Keratinocyte (primary cell): ENCODE measurements at regions not wholly inside any gene's neighbourhood (a gene's known extent, or its start where the extent isn't known, plus 50 kb on each side); places are given as distances from the start of the nearest gene placed in this dataset.

Experiments
- DNase-seq: peaks from one replicate; pipeline ENCODE4 v3.0.0-alpha.2; 2011; ENCODE audit warnings: low read depth, missing footprints, low spot score
- FAIRE-seq: peaks from 2 replicates; lab custom pipeline; 2011; peaks lifted over from hg19 to GRCh38; lab: Jason Lieb, UNC
- H2AFZ ChIP-seq: 2 replicates; pipeline ENCODE4 v1.6.0; 2012; ENCODE audit warnings: low read length, control low read depth, inconsistent platforms; ENCODE audit not compliant: control insufficient read depth
- H3K27ac ChIP-seq: 2 replicates; pipeline ENCODE4 v1.5.1; 2011; ENCODE audit warnings: low read length; ENCODE audit not compliant: control insufficient read depth, insufficient read depth
- H3K27me3 ChIP-seq: 3 replicates; pipeline ENCODE4 v1.6.0; 2011; ENCODE audit warnings: low read length; ENCODE audit not compliant: control insufficient read depth, insufficient read depth; ENCODE audit errors: extremely low read depth
- H3K36me3 ChIP-seq, 2 experiments: 2 replicates in 1 of 2; 3 replicates in 1 of 2; pipeline ENCODE4 v1.5.1; 2011; ENCODE audit warnings: low read length in 2 of 2, mild to moderate bottlenecking in 1 of 2; ENCODE audit not compliant: control insufficient read depth in 2 of 2, insufficient read depth in 2 of 2; ENCODE audit errors: extremely low read depth in 1 of 2
- H3K4me1 ChIP-seq: 3 replicates; pipeline ENCODE4 v1.5.1; 2011; ENCODE audit warnings: low read length; ENCODE audit not compliant: control insufficient read depth, insufficient read depth; ENCODE audit errors: extremely low read depth
- H3K4me2 ChIP-seq: 3 replicates; pipeline ENCODE4 v1.6.0; 2011; ENCODE audit warnings: low read depth, low read length; ENCODE audit not compliant: control insufficient read depth, insufficient read depth; ENCODE audit errors: extremely low read depth
- H3K4me3 ChIP-seq, 3 experiments: fragments of 200-600 bp in 1 of 3; sonication (generic) in 1 of 3; 2 replicates in 2 of 3; 3 replicates in 1 of 3; pipeline ENCODE4 v1.5.1; 2011 to 2016; ENCODE audit warnings: low read length in 3 of 3, mild to moderate bottlenecking in 3 of 3, control low read depth in 2 of 3, inconsistent platforms in 1 of 3, low read depth in 1 of 3, mixed read lengths in 1 of 3, mixed run types in 1 of 3, moderate library complexity in 1 of 3; ENCODE audit not compliant: control insufficient read depth in 2 of 3, insufficient read depth in 2 of 3; ENCODE audit errors: extremely low read depth in 1 of 3
- H3K79me2 ChIP-seq: 2 replicates; pipeline ENCODE4 v1.6.0; 2012; ENCODE audit warnings: low read length; ENCODE audit not compliant: control insufficient read depth, insufficient read depth
- H3K9ac ChIP-seq: 3 replicates; pipeline ENCODE4 v1.6.0; 2011; ENCODE audit warnings: low read length; ENCODE audit not compliant: control insufficient read depth, insufficient read depth; ENCODE audit errors: extremely low read depth
- H3K9me1 ChIP-seq: 3 replicates; pipeline ENCODE4 v1.6.0; 2011; ENCODE audit warnings: low read length; ENCODE audit not compliant: control insufficient read depth, insufficient read depth; ENCODE audit errors: extremely low read depth
- H3K9me3 ChIP-seq: 2 replicates; pipeline ENCODE4 v1.5.1; 2012; ENCODE audit warnings: low read depth, low read length; ENCODE audit not compliant: control insufficient read depth
- H4K20me1 ChIP-seq: 3 replicates; pipeline ENCODE4 v1.6.0; 2011; ENCODE audit warnings: low read length; ENCODE audit not compliant: control insufficient read depth, insufficient read depth; ENCODE audit errors: extremely low read depth
- EZH2 ChIP-seq: IDR thresholded peaks from one replicate; pipeline ENCODE4 v1.6.1; 2012; ENCODE audit warnings: inconsistent platforms, mild to moderate bottlenecking, low read length, moderate library complexity
- dilution Hi-C: fragments of 300-500 bp; cut with MboI; formaldehyde crosslinking; loops from one replicate; pipeline ENCODE4 v1.7.0; 2020; ENCODE audit warnings: low sequenced_read_pairs; ENCODE audit not compliant: extremely low pct_ligation_motif_present
- TF ChIP-seq, protein P1 (sequence below), 3 experiments: IDR thresholded peaks in 1 of 3; conservative IDR thresholded peaks in 1 of 3; optimal IDR thresholded peaks in 1 of 3; 2 replicates in 2 of 3; 3 replicates in 1 of 3; pipeline versions ENCODE3 to v1.5.1; 2011; ENCODE audit warnings: low read length in 3 of 3, mild to moderate bottlenecking in 3 of 3, moderate library complexity in 2 of 3, control low read depth in 1 of 3, inconsistent platforms in 1 of 3; ENCODE audit not compliant: insufficient read depth in 2 of 3; ENCODE audit errors: extremely low read depth in 1 of 3

DNA sequence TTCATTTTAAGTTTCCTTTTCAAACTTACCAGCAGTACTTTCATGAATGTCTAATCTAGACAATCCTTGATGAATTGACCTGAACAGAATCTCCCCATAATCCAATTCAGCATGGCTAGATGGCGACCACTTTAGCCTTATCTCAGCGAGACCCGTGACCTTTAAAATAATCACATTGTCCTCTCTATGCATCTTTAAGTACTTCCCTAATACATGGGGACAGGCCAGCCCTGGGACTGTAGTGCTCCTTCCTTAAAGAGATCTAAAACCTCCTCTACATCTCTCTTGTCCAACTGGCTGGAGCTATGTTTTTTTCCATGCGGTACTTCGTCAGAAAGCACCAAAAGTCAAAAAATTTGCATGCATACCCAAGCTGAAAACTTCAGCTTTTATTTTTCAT is 746.0 kb downstream of the VRK1 start:
- Histone ChIP-seq H3K36me3 (no peaks in the 10 kb centered on the region), H2AFZ (no peak overlapping the region), H3K9ac (no peak overlapping the region), H3K79me2 (no peaks in the 10 kb centered on the region), H3K27ac (no peak overlapping the region), H3K4me2 (no peak overlapping the region), H4K20me1 (no peaks in the 10 kb centered on the region), H3K27me3 (no peaks in the 10 kb centered on the region), H3K4me3 (no peak overlapping the region), H3K9me1 (no peaks in the 10 kb centered on the region), H3K9me3 (no peaks in the 10 kb centered on the region), H3K4me1 (no peaks in the 10 kb centered on the region)
- TF ChIP-seq EZH2: no peak
- dilution Hi-C loops: no loop called here
- FAIRE-seq (no peak), DNase-seq (no peak)

DNA sequence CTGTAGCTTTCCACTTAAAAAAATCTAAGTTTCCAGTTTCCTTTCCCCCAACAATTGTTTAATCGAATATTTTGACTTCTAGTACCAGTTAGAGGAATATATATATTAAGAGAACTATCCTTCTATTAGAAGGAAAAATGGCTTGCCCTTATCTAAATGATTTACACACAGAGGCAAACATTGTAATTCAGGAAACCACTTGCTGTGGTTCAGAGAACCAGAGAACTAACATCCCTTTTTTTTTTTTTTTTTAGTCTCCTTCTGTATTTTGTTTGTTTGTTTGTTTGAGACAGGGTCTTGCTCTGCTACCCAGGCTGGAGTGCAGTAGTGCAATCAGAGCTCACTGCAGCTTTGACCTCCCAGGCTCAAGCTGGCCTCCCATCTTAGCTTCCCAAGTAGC is 746.6 kb downstream of the VRK1 start:
- no peak for TF ChIP-seq EZH2
- TF ChIP-seq, protein P1, sequence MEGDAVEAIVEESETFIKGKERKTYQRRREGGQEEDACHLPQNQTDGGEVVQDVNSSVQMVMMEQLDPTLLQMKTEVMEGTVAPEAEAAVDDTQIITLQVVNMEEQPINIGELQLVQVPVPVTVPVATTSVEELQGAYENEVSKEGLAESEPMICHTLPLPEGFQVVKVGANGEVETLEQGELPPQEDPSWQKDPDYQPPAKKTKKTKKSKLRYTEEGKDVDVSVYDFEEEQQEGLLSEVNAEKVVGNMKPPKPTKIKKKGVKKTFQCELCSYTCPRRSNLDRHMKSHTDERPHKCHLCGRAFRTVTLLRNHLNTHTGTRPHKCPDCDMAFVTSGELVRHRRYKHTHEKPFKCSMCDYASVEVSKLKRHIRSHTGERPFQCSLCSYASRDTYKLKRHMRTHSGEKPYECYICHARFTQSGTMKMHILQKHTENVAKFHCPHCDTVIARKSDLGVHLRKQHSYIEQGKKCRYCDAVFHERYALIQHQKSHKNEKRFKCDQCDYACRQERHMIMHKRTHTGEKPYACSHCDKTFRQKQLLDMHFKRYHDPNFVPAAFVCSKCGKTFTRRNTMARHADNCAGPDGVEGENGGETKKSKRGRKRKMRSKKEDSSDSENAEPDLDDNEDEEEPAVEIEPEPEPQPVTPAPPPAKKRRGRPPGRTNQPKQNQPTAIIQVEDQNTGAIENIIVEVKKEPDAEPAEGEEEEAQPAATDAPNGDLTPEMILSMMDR (optimal IDR thresholded peaks at IDR 0.05 in 1 of 3, IDR thresholded peaks at IDR 0.05 in 1 of 3, conservative IDR thresholded peaks at IDR 0.05 in 1 of 3; ENCODE audit: extremely low read depth in 1 of 3, insufficient read depth in 2 of 3, low read length in 3 of 3): no peak
- dilution Hi-C loops: no loop called here
- no peak for FAIRE-seq
- H3K4me3 ChIP-seq: no peak overlapping the region
- no peaks in the 10 kb centered on the region for H3K9me3 ChIP-seq
- no peaks in the 10 kb centered on the region for H3K27me3 ChIP-seq
- H4K20me1 ChIP-seq: no peaks in the 10 kb centered on the region
- H3K79me2 ChIP-seq: no peaks in the 10 kb centered on the region
- no peak overlapping the region for H3K4me2 ChIP-seq
- H3K27ac ChIP-seq: no peak overlapping the region
- H3K36me3 ChIP-seq: no peaks in the 10 kb centered on the region
- no peak overlapping the region for H3K9ac ChIP-seq
- DNase-seq: no peak
- no peak overlapping the region for H2AFZ ChIP-seq
- no peaks in the 10 kb centered on the region for H3K9me1 ChIP-seq
- no peaks in the 10 kb centered on the region for H3K4me1 ChIP-seq

DNA sequence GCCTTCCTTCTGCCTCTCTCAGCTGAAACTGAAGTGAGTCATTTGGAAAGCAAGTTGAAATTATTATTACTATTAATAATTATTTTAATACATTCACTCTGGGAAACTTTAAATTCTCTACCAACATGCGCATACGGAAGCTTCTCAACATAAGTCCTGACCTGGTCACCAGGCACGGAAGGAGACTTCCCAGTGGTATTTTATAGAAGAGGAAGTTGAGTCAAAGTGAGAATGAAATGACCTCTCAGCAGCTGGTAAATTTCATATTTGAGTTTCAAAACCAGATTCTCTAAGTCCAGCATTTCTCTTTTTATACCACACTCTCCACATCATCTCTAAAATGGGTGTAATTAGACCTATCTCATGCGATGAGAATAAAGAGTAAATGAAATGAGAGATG is 747.4 kb downstream of the VRK1 start:
- H2AFZ ChIP-seq: no peak overlapping the region
- H3K4me3 ChIP-seq: no peak overlapping the region
- H3K4me2 ChIP-seq: no peak overlapping the region
- no peaks in the 10 kb centered on the region for H3K36me3 ChIP-seq
- no peak overlapping the region for H3K9ac ChIP-seq
- FAIRE-seq: no peak
- DNase-seq: no peak
- H3K79me2 ChIP-seq: no peaks in the 10 kb centered on the region
- H3K27me3 ChIP-seq: no peaks in the 10 kb centered on the region
- H3K4me1 ChIP-seq: no peaks in the 10 kb centered on the region
- H3K9me1 ChIP-seq: no peaks in the 10 kb centered on the region
- dilution Hi-C loops: no loop called here
- TF ChIP-seq EZH2: no peak
- TF ChIP-seq, protein P1 (optimal IDR thresholded peaks at IDR 0.05 in 1 of 3, IDR thresholded peaks at IDR 0.05 in 1 of 3, conservative IDR thresholded peaks at IDR 0.05 in 1 of 3; ENCODE audit: extremely low read depth in 1 of 3, insufficient read depth in 2 of 3, low read length in 3 of 3): no peak
- no peak overlapping the region for H3K27ac ChIP-seq
- H4K20me1 ChIP-seq: no peaks in the 10 kb centered on the region
- no peaks in the 10 kb centered on the region for H3K9me3 ChIP-seq
